Endothelial cell of umbilical vein (primary cell): ENCODE measurements at regions not wholly inside any gene's neighbourhood (a gene's known extent, or its start where the extent isn't known, plus 50 kb on each side); places are given as distances from the start of the nearest gene placed in this dataset.

Experiments
- BruUV-seq: library from RNA; stranded (reverse); fragments of 400-500 nt; replicated peaks from 2 replicates; lab custom pipeline; 2021; lab: Mats Ljungman, UMichigan
- CTCF ChIA-PET: fragments of 300-600, 350-600 bp; sonication (Branson Sonifier 250); formaldehyde crosslinking; loops from one replicate; lab custom pipeline; 2021; ENCODE audit warnings: antibody characterized with exemption, inconsistent platforms; lab: Charles Lee
- POLR2A ChIA-PET: fragments of 300-600, 350-600 bp; sonication (Branson Sonifier 250); formaldehyde crosslinking; loops from one replicate; lab custom pipeline; 2021; ENCODE audit warnings: antibody characterized with exemption, inconsistent platforms; lab: Charles Lee
- DNase-seq: peaks from one replicate; pipeline ENCODE4 v3.0.0-alpha.2; 2011; ENCODE audit warnings: low read depth, low spot score
- FAIRE-seq: peaks from 2 replicates; lab custom pipeline; 2011; peaks lifted over from hg19 to GRCh38; lab: Jason Lieb, UNC
- H2AFZ ChIP-seq: 2 replicates; pipeline ENCODE4 v1.6.0; 2012; ENCODE audit warnings: low read depth, low read length, control low read depth, inconsistent platforms
- H3K27ac ChIP-seq: 2 replicates; pipeline ENCODE4 v1.5.1; 2011; ENCODE audit warnings: low read depth, mild to moderate bottlenecking, control low read depth, low read length, moderate library complexity; ENCODE audit not compliant: insufficient read depth
- H3K27me3 ChIP-seq, 2 experiments: 2 replicates each; pipeline versions ENCODE4 v1.6.0 to v1.6.1; 2011; ENCODE audit warnings: low read length in 2 of 2, mixed read lengths in 1 of 2; ENCODE audit not compliant: control insufficient read depth in 2 of 2, insufficient read depth in 2 of 2
- H3K36me3 ChIP-seq, 2 experiments: 2 replicates in 1 of 2; 3 replicates in 1 of 2; pipeline ENCODE4 v1.5.1; 2011; ENCODE audit warnings: low read length in 2 of 2, mild to moderate bottlenecking in 1 of 2, moderate library complexity in 1 of 2; ENCODE audit not compliant: control insufficient read depth in 2 of 2, insufficient read depth in 2 of 2; ENCODE audit errors: extremely low read depth in 1 of 2
- H3K4me1 ChIP-seq: 3 replicates; pipeline ENCODE4 v1.5.1; 2011; ENCODE audit warnings: mild to moderate bottlenecking, low read length; ENCODE audit not compliant: control insufficient read depth, insufficient read depth; ENCODE audit errors: extremely low read depth
- H3K4me2 ChIP-seq: 2 replicates; pipeline ENCODE4 v1.6.1; 2011; ENCODE audit warnings: low read length, control low read depth, mixed read lengths; ENCODE audit not compliant: insufficient read depth
- H3K4me3 ChIP-seq, 3 experiments: fragments of 200-600 bp in 1 of 3; sonication (generic), shearing (Covaris generic) in 1 of 3; replicated peaks in 1 of 3; 2 replicates each; pipeline ENCODE4 v1.5.1; 2011 to 2016; ENCODE audit warnings: control low read depth in 3 of 3, low read length in 3 of 3, mild to moderate bottlenecking in 2 of 3, inconsistent platforms in 1 of 3, low read depth in 1 of 3, moderate library complexity in 1 of 3; ENCODE audit not compliant: insufficient read depth in 1 of 3
- H3K79me2 ChIP-seq: 2 replicates; pipeline ENCODE4 v1.6.0; 2012; ENCODE audit warnings: low read length, inconsistent platforms; ENCODE audit not compliant: control insufficient read depth, insufficient read depth
- H3K9ac ChIP-seq: replicated peaks from 2 replicates; pipeline ENCODE3; 2011; ENCODE audit warnings: low read length, control low read depth; ENCODE audit not compliant: insufficient read depth; ENCODE audit errors: extremely low read depth
- H3K9me1 ChIP-seq: replicated peaks from 3 replicates; pipeline ENCODE4 v1.6.0; 2011; ENCODE audit warnings: mild to moderate bottlenecking, low read length; ENCODE audit not compliant: control insufficient read depth, insufficient read depth; ENCODE audit errors: extremely low read depth
- H3K9me3 ChIP-seq: replicated peaks from 2 replicates; pipeline ENCODE4 v1.5.1; 2012; ENCODE audit warnings: low read length, inconsistent platforms; ENCODE audit not compliant: control insufficient read depth, insufficient read depth
- H4K20me1 ChIP-seq: replicated peaks from 2 replicates; pipeline ENCODE3; 2011; ENCODE audit warnings: mild to moderate bottlenecking, low read length; ENCODE audit not compliant: control insufficient read depth, insufficient read depth; ENCODE audit errors: extremely low read depth
- EZH2 ChIP-seq: IDR thresholded peaks from 2 replicates; pipeline ENCODE4 v1.6.1; 2012; ENCODE audit warnings: borderline replicate concordance, low read depth, mild to moderate bottlenecking, moderate library complexity, low read length, inconsistent platforms; ENCODE audit not compliant: severe bottlenecking
- FOS ChIP-seq: IDR thresholded peaks from 2 replicates; pipeline ENCODE4 v1.6.1; 2011; ENCODE audit warnings: mild to moderate bottlenecking, low read length, moderate library complexity, borderline replicate concordance; ENCODE audit not compliant: insufficient read depth
- GATA2 ChIP-seq: IDR thresholded peaks from 2 replicates; pipeline ENCODE4 v1.7.0; 2011; ENCODE audit warnings: low read depth, mild to moderate bottlenecking, moderate library complexity, mixed read lengths, low read length; ENCODE audit not compliant: insufficient read length, insufficient read depth
- JUN ChIP-seq: IDR thresholded peaks from 2 replicates; pipeline ENCODE4 v1.6.1; 2011; ENCODE audit warnings: borderline replicate concordance, low read depth; ENCODE audit not compliant: insufficient read length, insufficient read depth
- MAX ChIP-seq: IDR thresholded peaks from 2 replicates; pipeline ENCODE4 v1.6.1; 2011; ENCODE audit not compliant: insufficient read depth, insufficient read length
- MYC ChIP-seq: IDR thresholded peaks from one replicate; pipeline ENCODE4 v1.6.1; 2011; ENCODE audit warnings: mild to moderate bottlenecking, low read depth, low read length
- POLR2A ChIP-seq: IDR thresholded peaks from 2 replicates; pipeline ENCODE4 v1.6.1; 2012; ENCODE audit warnings: low read depth, mild to moderate bottlenecking, control low read depth, low read length
- POLR2AphosphoS5 ChIP-seq: IDR thresholded peaks from 2 replicates; pipeline ENCODE4 v1.6.1; 2012; ENCODE audit warnings: low read depth, mild to moderate bottlenecking, control low read depth, low read length, moderate library complexity; ENCODE audit not compliant: insufficient read depth
- dilution Hi-C: fragments of 300-500 bp; cut with MboI; formaldehyde crosslinking; loops from one replicate; pipeline ENCODE4 v1.15.0; 2019; ENCODE audit warnings: low sequenced_read_pairs; ENCODE audit not compliant: extremely low pct_ligation_motif_present
- intact Hi-C: fragments of 100-400 bp; cut with micrococcal nuclease; formaldehyde crosslinking; loops from one replicate; pipeline ENCODE4 v1.10.0; 2022
- TF ChIP-seq, protein P1 (sequence below), 2 donors: IDR thresholded peaks; 1 replicate in 1 of 2; 2 replicates in 1 of 2; pipeline ENCODE4 v1.5.1; 2011; ENCODE audit warnings: low read length in 2 of 2, mild to moderate bottlenecking in 2 of 2, moderate library complexity in 2 of 2, control low read depth in 1 of 2, inconsistent platforms in 1 of 2, low read depth in 1 of 2; ENCODE audit not compliant: insufficient read depth in 1 of 2; ENCODE audit errors: extremely low read depth in 1 of 2

DNA sequence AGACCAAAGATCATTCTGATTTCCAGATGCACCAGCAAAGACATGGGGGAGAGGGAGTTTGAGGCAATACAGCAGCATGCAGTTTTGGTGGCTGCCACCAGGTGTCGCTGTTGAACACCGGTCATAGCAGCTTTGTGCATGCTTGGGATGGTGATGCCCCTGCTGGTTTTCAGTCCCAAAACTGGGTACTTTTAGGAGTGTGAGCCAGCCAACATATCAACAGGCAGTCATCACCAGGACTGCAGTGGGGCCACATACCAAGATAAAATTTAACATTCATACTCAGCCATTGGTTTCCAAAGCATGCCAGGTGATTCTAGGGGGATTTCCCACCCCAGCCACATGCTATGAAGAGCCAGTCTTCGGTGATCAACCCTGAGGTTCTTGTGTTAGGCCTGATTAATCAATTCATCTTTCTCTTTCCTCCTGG is 64.2 kb downstream of the PHETA1 start:
- CTCF ChIA-PET: interaction anchor here (1.6 kb wide), 1 partner anchor 33 kb away, joined by 5 read pairs; no protein-coding TSS in a partner anchor
- intact Hi-C loops (no loop called here), dilution Hi-C loops (no loop called here)
- H3K9me3 ChIP-seq: peaks cover 8% of the 10 kb centered on the region
- H3K4me1 ChIP-seq: no peaks in the 10 kb centered on the region
- H3K27me3 ChIP-seq: no peaks in the 10 kb centered on the region
- no peak overlapping the region for H2AFZ ChIP-seq
- H3K4me2 ChIP-seq: no peak overlapping the region
- H3K79me2 ChIP-seq: no peaks in the 10 kb centered on the region
- FAIRE-seq (no peak), DNase-seq (peak; percentile 10)
- H3K4me3 ChIP-seq: no peak overlapping the region
- H4K20me1 ChIP-seq: no peaks in the 10 kb centered on the region
- TF ChIP-seq EZH2 (no peak), FOS (no peak), POLR2A (no peak)
- TF ChIP-seq, protein P1, sequence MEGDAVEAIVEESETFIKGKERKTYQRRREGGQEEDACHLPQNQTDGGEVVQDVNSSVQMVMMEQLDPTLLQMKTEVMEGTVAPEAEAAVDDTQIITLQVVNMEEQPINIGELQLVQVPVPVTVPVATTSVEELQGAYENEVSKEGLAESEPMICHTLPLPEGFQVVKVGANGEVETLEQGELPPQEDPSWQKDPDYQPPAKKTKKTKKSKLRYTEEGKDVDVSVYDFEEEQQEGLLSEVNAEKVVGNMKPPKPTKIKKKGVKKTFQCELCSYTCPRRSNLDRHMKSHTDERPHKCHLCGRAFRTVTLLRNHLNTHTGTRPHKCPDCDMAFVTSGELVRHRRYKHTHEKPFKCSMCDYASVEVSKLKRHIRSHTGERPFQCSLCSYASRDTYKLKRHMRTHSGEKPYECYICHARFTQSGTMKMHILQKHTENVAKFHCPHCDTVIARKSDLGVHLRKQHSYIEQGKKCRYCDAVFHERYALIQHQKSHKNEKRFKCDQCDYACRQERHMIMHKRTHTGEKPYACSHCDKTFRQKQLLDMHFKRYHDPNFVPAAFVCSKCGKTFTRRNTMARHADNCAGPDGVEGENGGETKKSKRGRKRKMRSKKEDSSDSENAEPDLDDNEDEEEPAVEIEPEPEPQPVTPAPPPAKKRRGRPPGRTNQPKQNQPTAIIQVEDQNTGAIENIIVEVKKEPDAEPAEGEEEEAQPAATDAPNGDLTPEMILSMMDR (IDR thresholded peaks at IDR 0.05; ENCODE audit: extremely low read depth in 1 of 2, insufficient read depth in 1 of 2, low read depth in 1 of 2, low read length in 2 of 2): peak; percentile 66 to 83
- POLR2A ChIA-PET: no interaction called here
- no peak overlapping the region for H3K27ac ChIP-seq
- no peaks in the 10 kb centered on the region for H3K9me1 ChIP-seq
- no peaks in the 10 kb centered on the region for H3K36me3 ChIP-seq
- no TSS peak for BruUV-seq
- no peak overlapping the region for H3K9ac ChIP-seq

- H3K36me3 ChIP-seq: no peaks in the 10 kb centered on the region
- dilution Hi-C loops: no loop called here
- no peak for FAIRE-seq
These were observed 65.4 kb downstream of the PHETA1 start for GRCh38 chr12:111303531-111303930.

More at GRCh38 chr12:111303531-111303930, 65.4 kb downstream of the PHETA1 start:
- no peak for DNase-seq
- H3K9me1 ChIP-seq: no peaks in the 10 kb centered on the region
- ChIA-PET POLR2A (no interaction called here), CTCF (interaction anchor here (0.7 to 1.6 kb wide), 2 partner anchors 19 to 31 kb away, joined by 3 to 5 read pairs; no protein-coding TSS in a partner anchor)
- no peak overlapping the region for H2AFZ ChIP-seq
- TF ChIP-seq POLR2AphosphoS5 (no peak), EZH2 (no peak), GATA2 (no peak), MYC (no peak), MAX (no peak), FOS (no peak), JUN (no peak), POLR2A (no peak)
- TF ChIP-seq, protein P1 (IDR thresholded peaks at IDR 0.05; ENCODE audit: extremely low read depth in 1 of 2, insufficient read depth in 1 of 2, low read depth in 1 of 2, low read length in 2 of 2): no peak
- BruUV-seq: no TSS peak
- no peak overlapping the region for H3K9ac ChIP-seq
- intact Hi-C loops: no loop called here
- H3K27ac ChIP-seq: no peak overlapping the region
- no peak overlapping the region for H3K4me2 ChIP-seq
- no peak overlapping the region for H3K4me3 ChIP-seq
- H3K79me2 ChIP-seq: no peaks in the 10 kb centered on the region
- H3K27me3 ChIP-seq: no peaks in the 10 kb centered on the region
- no peaks in the 10 kb centered on the region for H4K20me1 ChIP-seq
- H3K9me3 ChIP-seq: peaks cover 8% of the 10 kb centered on the region
- H3K4me1 ChIP-seq: no peaks in the 10 kb centered on the region
